ENCODE measurements at regions not wholly inside any gene's neighbourhood (a gene's known extent, or its start where the extent isn't known, plus 50 kb on each side); places are given as distances from the start of the nearest gene placed in this dataset.

GRCh38 chr2:146954544-146954943 lies 890.3 kb upstream of the ACVR2A start:
- DNase-seq (ENCODE audit: low spot score), result no peak
- Mint-ChIP-seq H3K9me3 (ENCODE audit: low read depth) (no peaks in the 10 kb centered on the region), H3K27me3 (ENCODE audit: low read depth) (no peaks in the 10 kb centered on the region)

GRCh38 chr2:146952696-146953095 lies 892.1 kb upstream of the ACVR2A start:
- no peak for DNase-seq (ENCODE audit: low spot score)
- Mint-ChIP-seq H3K4me1 (ENCODE audit: low read depth) (peaks cover 16% of the 10 kb centered on the region), H3K36me3 (ENCODE audit: low read depth) (no peaks in the 10 kb centered on the region), H3K27me3 (ENCODE audit: low read depth) (no peaks in the 10 kb centered on the region), H3K4me3 (ENCODE audit: unreplicated experiment) (no peak overlapping the region), H3K27ac (ENCODE audit: unreplicated experiment) (no peak overlapping the region), H3K9me3 (ENCODE audit: low read depth) (no peaks in the 10 kb centered on the region)
- no peak for TF ChIP-seq CTCF (IDR thresholded peaks at IDR 0.05)

More at GRCh38 chr2:146954544-146954943, 890.3 kb upstream of the ACVR2A start:
- H3K4me1 Mint-ChIP-seq (ENCODE audit: low read depth), result peaks cover 16% of the 10 kb centered on the region
- TF ChIP-seq CTCF (IDR thresholded peaks at IDR 0.05), result no peak
- H3K36me3 Mint-ChIP-seq (ENCODE audit: low read depth), result no peaks in the 10 kb centered on the region
- no peak overlapping the region for H3K27ac Mint-ChIP-seq (ENCODE audit: unreplicated experiment)
- no peak overlapping the region for H3K4me3 Mint-ChIP-seq (ENCODE audit: unreplicated experiment)

GRCh38 chr2:146950911-146951310 lies 893.9 kb upstream of the ACVR2A start:
- H3K4me3 Mint-ChIP-seq (ENCODE audit: unreplicated experiment), result no peak overlapping the region
- DNase-seq (ENCODE audit: low spot score), result no peak
- TF ChIP-seq CTCF (IDR thresholded peaks at IDR 0.05), result no peak
- H3K27me3 Mint-ChIP-seq (ENCODE audit: low read depth), result no peaks in the 10 kb centered on the region
- H3K4me1 Mint-ChIP-seq (ENCODE audit: low read depth), result peaks cover 16% of the 10 kb centered on the region
- peaks cover 3% of the 10 kb centered on the region for H3K9me3 Mint-ChIP-seq (ENCODE audit: low read depth)
- no peaks in the 10 kb centered on the region for H3K36me3 Mint-ChIP-seq (ENCODE audit: low read depth)
- H3K27ac Mint-ChIP-seq (ENCODE audit: unreplicated experiment), result no peak overlapping the region

- no peaks in the 10 kb centered on the region for H3K36me3 Mint-ChIP-seq (ENCODE audit: low read depth)
- peaks cover 16% of the 10 kb centered on the region for H3K4me1 Mint-ChIP-seq (ENCODE audit: low read depth)
- no peak overlapping the region for H3K4me3 Mint-ChIP-seq (ENCODE audit: unreplicated experiment)
- no peak for DNase-seq (ENCODE audit: low spot score)
- peaks cover 3% of the 10 kb centered on the region for H3K9me3 Mint-ChIP-seq (ENCODE audit: low read depth)
- TF ChIP-seq CTCF (IDR thresholded peaks at IDR 0.05), result no peak
- no peak overlapping the region for H3K27ac Mint-ChIP-seq (ENCODE audit: unreplicated experiment)
- no peaks in the 10 kb centered on the region for H3K27me3 Mint-ChIP-seq (ENCODE audit: low read depth)
Observed at GRCh38 chr2:146950361-146950760, 894.5 kb upstream of the ACVR2A start.

- Mint-ChIP-seq H3K27me3 (ENCODE audit: low read depth) (no peaks in the 10 kb centered on the region), H3K27ac (ENCODE audit: unreplicated experiment) (no peak overlapping the region), H3K36me3 (ENCODE audit: low read depth) (no peaks in the 10 kb centered on the region), H3K4me1 (ENCODE audit: low read depth) (peaks cover 16% of the 10 kb centered on the region), H3K4me3 (ENCODE audit: unreplicated experiment) (no peak overlapping the region), H3K9me3 (ENCODE audit: low read depth) (peaks cover 3% of the 10 kb centered on the region)
- no peak for DNase-seq (ENCODE audit: low spot score)
- TF ChIP-seq CTCF (IDR thresholded peaks at IDR 0.05), result no peak
Observed at GRCh38 chr2:146949400-146949799, 895.4 kb upstream of the ACVR2A start.
